ENCODE measurements at regions not wholly inside any gene's neighbourhood (a gene's known extent, or its start where the extent isn't known, plus 50 kb on each side); places are given as distances from the start of the nearest gene placed in this dataset.

DNA sequence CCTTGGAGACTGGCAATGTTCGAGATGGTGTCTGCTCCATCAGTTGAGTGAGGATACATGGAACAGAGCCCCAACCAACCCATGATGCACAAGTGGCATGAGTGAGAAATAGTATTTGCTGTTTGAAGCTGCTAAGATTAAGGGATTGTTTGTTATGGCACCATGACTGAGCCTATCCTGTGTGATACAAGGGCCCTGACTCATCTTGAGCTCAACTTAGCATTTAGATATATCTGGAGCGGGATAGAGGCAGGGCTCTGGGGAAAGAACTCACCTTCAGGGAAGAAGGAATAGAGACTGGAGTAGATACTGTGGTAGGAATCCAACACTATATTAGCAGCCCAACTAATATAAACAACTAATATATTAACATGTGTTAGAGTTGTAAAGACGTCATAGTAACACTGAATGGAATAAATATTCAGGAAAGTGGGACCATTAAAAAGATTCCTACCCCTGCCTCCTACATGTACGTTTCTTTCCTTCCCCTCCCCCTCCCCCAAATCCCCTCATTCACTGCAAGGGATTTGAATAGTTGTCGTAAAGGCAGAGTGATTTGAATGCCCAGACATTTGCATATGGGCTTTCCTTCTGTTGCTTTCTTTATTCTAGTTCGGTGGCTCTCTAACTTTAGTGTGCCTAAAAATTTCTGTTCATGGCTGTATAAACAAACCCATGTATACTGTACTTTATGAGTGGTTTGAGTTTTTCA is 106.6 kb upstream of the POU3F1 start:
- no peak for TF ChIP-seq POLR2A (IDR thresholded peaks at IDR 0.05; ENCODE audit: low read depth, low read length)
- TF ChIP-seq, protein P1, sequence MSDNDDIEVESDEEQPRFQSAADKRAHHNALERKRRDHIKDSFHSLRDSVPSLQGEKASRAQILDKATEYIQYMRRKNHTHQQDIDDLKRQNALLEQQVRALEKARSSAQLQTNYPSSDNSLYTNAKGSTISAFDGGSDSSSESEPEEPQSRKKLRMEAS (IDR thresholded peaks at IDR 0.05; ENCODE audit: insufficient read depth, insufficient read length) = no peak
- TF ChIP-seq, protein P2, sequence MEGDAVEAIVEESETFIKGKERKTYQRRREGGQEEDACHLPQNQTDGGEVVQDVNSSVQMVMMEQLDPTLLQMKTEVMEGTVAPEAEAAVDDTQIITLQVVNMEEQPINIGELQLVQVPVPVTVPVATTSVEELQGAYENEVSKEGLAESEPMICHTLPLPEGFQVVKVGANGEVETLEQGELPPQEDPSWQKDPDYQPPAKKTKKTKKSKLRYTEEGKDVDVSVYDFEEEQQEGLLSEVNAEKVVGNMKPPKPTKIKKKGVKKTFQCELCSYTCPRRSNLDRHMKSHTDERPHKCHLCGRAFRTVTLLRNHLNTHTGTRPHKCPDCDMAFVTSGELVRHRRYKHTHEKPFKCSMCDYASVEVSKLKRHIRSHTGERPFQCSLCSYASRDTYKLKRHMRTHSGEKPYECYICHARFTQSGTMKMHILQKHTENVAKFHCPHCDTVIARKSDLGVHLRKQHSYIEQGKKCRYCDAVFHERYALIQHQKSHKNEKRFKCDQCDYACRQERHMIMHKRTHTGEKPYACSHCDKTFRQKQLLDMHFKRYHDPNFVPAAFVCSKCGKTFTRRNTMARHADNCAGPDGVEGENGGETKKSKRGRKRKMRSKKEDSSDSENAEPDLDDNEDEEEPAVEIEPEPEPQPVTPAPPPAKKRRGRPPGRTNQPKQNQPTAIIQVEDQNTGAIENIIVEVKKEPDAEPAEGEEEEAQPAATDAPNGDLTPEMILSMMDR (IDR thresholded peaks at IDR 0.05; ENCODE audit: extremely low read depth in 1 of 2, insufficient read depth in 1 of 2, low read depth in 1 of 2, low read length in 2 of 2) = no peak
- no peak for TF ChIP-seq EZH2 (IDR thresholded peaks at IDR 0.05; ENCODE audit: borderline replicate concordance, low read depth, low read length, severe bottlenecking)
- TF ChIP-seq FOS (IDR thresholded peaks at IDR 0.05; ENCODE audit: borderline replicate concordance, insufficient read depth, low read length) = no peak
- no peak for TF ChIP-seq MYC (IDR thresholded peaks at IDR 0.05; ENCODE audit: low read depth, low read length)
- TF ChIP-seq GATA2 (IDR thresholded peaks at IDR 0.05; ENCODE audit: insufficient read depth, insufficient read length, low read depth, low read length) = no peak
- TF ChIP-seq POLR2AphosphoS5 (IDR thresholded peaks at IDR 0.05; ENCODE audit: insufficient read depth, low read depth, low read length) = no peak
- TF ChIP-seq JUN (IDR thresholded peaks at IDR 0.05; ENCODE audit: borderline replicate concordance, insufficient read depth, insufficient read length, low read depth) = no peak
